Endothelial cell of umbilical vein (primary cell): ENCODE measurements at regions not wholly inside any gene's neighbourhood (a gene's known extent, or its start where the extent isn't known, plus 50 kb on each side); places are given as distances from the start of the nearest gene placed in this dataset.

Experiments used
- BruUV-seq: library from RNA; stranded (reverse); fragments of 400-500 nt; replicated peaks from 2 replicates; lab custom pipeline; 2021; lab: Mats Ljungman, UMichigan
- CTCF ChIA-PET: fragments of 300-600, 350-600 bp; sonication (Branson Sonifier 250); formaldehyde crosslinking; loops from one replicate; lab custom pipeline; 2021; ENCODE audit warnings: antibody characterized with exemption, inconsistent platforms; lab: Charles Lee
- POLR2A ChIA-PET: fragments of 300-600, 350-600 bp; sonication (Branson Sonifier 250); formaldehyde crosslinking; loops from one replicate; lab custom pipeline; 2021; ENCODE audit warnings: antibody characterized with exemption, inconsistent platforms; lab: Charles Lee
- DNase-seq: peaks from one replicate; pipeline ENCODE4 v3.0.0-alpha.2; 2011; ENCODE audit warnings: low read depth, low spot score
- FAIRE-seq: peaks from 2 replicates; lab custom pipeline; 2011; peaks lifted over from hg19 to GRCh38; lab: Jason Lieb, UNC
- H2AFZ ChIP-seq: 2 replicates; pipeline ENCODE4 v1.6.0; 2012; ENCODE audit warnings: low read depth, low read length, control low read depth, inconsistent platforms
- H3K27ac ChIP-seq: 2 replicates; pipeline ENCODE4 v1.5.1; 2011; ENCODE audit warnings: low read depth, mild to moderate bottlenecking, control low read depth, low read length, moderate library complexity; ENCODE audit not compliant: insufficient read depth
- H3K27me3 ChIP-seq, 2 experiments: 2 replicates each; pipeline versions ENCODE4 v1.6.0 to v1.6.1; 2011; ENCODE audit warnings: low read length in 2 of 2, mixed read lengths in 1 of 2; ENCODE audit not compliant: control insufficient read depth in 2 of 2, insufficient read depth in 2 of 2
- H3K36me3 ChIP-seq, 2 experiments: 2 replicates in 1 of 2; 3 replicates in 1 of 2; pipeline ENCODE4 v1.5.1; 2011; ENCODE audit warnings: low read length in 2 of 2, mild to moderate bottlenecking in 1 of 2, moderate library complexity in 1 of 2; ENCODE audit not compliant: control insufficient read depth in 2 of 2, insufficient read depth in 2 of 2; ENCODE audit errors: extremely low read depth in 1 of 2
- H3K4me1 ChIP-seq: 3 replicates; pipeline ENCODE4 v1.5.1; 2011; ENCODE audit warnings: mild to moderate bottlenecking, low read length; ENCODE audit not compliant: control insufficient read depth, insufficient read depth; ENCODE audit errors: extremely low read depth
- H3K4me2 ChIP-seq: 2 replicates; pipeline ENCODE4 v1.6.1; 2011; ENCODE audit warnings: low read length, control low read depth, mixed read lengths; ENCODE audit not compliant: insufficient read depth
- H3K4me3 ChIP-seq, 3 experiments: fragments of 200-600 bp in 1 of 3; sonication (generic), shearing (Covaris generic) in 1 of 3; replicated peaks in 1 of 3; 2 replicates each; pipeline ENCODE4 v1.5.1; 2011 to 2016; ENCODE audit warnings: control low read depth in 3 of 3, low read length in 3 of 3, mild to moderate bottlenecking in 2 of 3, inconsistent platforms in 1 of 3, low read depth in 1 of 3, moderate library complexity in 1 of 3; ENCODE audit not compliant: insufficient read depth in 1 of 3
- H3K79me2 ChIP-seq: 2 replicates; pipeline ENCODE4 v1.6.0; 2012; ENCODE audit warnings: low read length, inconsistent platforms; ENCODE audit not compliant: control insufficient read depth, insufficient read depth
- H3K9ac ChIP-seq: replicated peaks from 2 replicates; pipeline ENCODE3; 2011; ENCODE audit warnings: low read length, control low read depth; ENCODE audit not compliant: insufficient read depth; ENCODE audit errors: extremely low read depth
- H3K9me1 ChIP-seq: replicated peaks from 3 replicates; pipeline ENCODE4 v1.6.0; 2011; ENCODE audit warnings: mild to moderate bottlenecking, low read length; ENCODE audit not compliant: control insufficient read depth, insufficient read depth; ENCODE audit errors: extremely low read depth
- H3K9me3 ChIP-seq: replicated peaks from 2 replicates; pipeline ENCODE4 v1.5.1; 2012; ENCODE audit warnings: low read length, inconsistent platforms; ENCODE audit not compliant: control insufficient read depth, insufficient read depth
- H4K20me1 ChIP-seq: replicated peaks from 2 replicates; pipeline ENCODE3; 2011; ENCODE audit warnings: mild to moderate bottlenecking, low read length; ENCODE audit not compliant: control insufficient read depth, insufficient read depth; ENCODE audit errors: extremely low read depth
- EZH2 ChIP-seq: IDR thresholded peaks from 2 replicates; pipeline ENCODE4 v1.6.1; 2012; ENCODE audit warnings: borderline replicate concordance, low read depth, mild to moderate bottlenecking, moderate library complexity, low read length, inconsistent platforms; ENCODE audit not compliant: severe bottlenecking
- FOS ChIP-seq: IDR thresholded peaks from 2 replicates; pipeline ENCODE4 v1.6.1; 2011; ENCODE audit warnings: mild to moderate bottlenecking, low read length, moderate library complexity, borderline replicate concordance; ENCODE audit not compliant: insufficient read depth
- GATA2 ChIP-seq: IDR thresholded peaks from 2 replicates; pipeline ENCODE4 v1.7.0; 2011; ENCODE audit warnings: low read depth, mild to moderate bottlenecking, moderate library complexity, mixed read lengths, low read length; ENCODE audit not compliant: insufficient read length, insufficient read depth
- JUN ChIP-seq: IDR thresholded peaks from 2 replicates; pipeline ENCODE4 v1.6.1; 2011; ENCODE audit warnings: borderline replicate concordance, low read depth; ENCODE audit not compliant: insufficient read length, insufficient read depth
- MYC ChIP-seq: IDR thresholded peaks from one replicate; pipeline ENCODE4 v1.6.1; 2011; ENCODE audit warnings: mild to moderate bottlenecking, low read depth, low read length
- POLR2A ChIP-seq: IDR thresholded peaks from 2 replicates; pipeline ENCODE4 v1.6.1; 2012; ENCODE audit warnings: low read depth, mild to moderate bottlenecking, control low read depth, low read length
- POLR2AphosphoS5 ChIP-seq: IDR thresholded peaks from 2 replicates; pipeline ENCODE4 v1.6.1; 2012; ENCODE audit warnings: low read depth, mild to moderate bottlenecking, control low read depth, low read length, moderate library complexity; ENCODE audit not compliant: insufficient read depth
- dilution Hi-C: fragments of 300-500 bp; cut with MboI; formaldehyde crosslinking; loops from one replicate; pipeline ENCODE4 v1.15.0; 2019; ENCODE audit warnings: low sequenced_read_pairs; ENCODE audit not compliant: extremely low pct_ligation_motif_present
- intact Hi-C: fragments of 100-400 bp; cut with micrococcal nuclease; formaldehyde crosslinking; loops from one replicate; pipeline ENCODE4 v1.10.0; 2022
- TF ChIP-seq, protein P1 (sequence below), 2 donors: IDR thresholded peaks; 1 replicate in 1 of 2; 2 replicates in 1 of 2; pipeline ENCODE4 v1.5.1; 2011; ENCODE audit warnings: low read length in 2 of 2, mild to moderate bottlenecking in 2 of 2, moderate library complexity in 2 of 2, control low read depth in 1 of 2, inconsistent platforms in 1 of 2, low read depth in 1 of 2; ENCODE audit not compliant: insufficient read depth in 1 of 2; ENCODE audit errors: extremely low read depth in 1 of 2
- TF ChIP-seq, protein P2 (sequence below): IDR thresholded peaks from 2 replicates; pipeline ENCODE4 v1.6.1; 2011; ENCODE audit not compliant: insufficient read depth, insufficient read length

GRCh38 chr6:145132709-145133108 is 602.6 kb downstream of the EPM2A start:
- POLR2A ChIA-PET: no interaction called here
- no TSS peak for BruUV-seq
- H3K27me3 ChIP-seq: no peaks in the 10 kb centered on the region
- intact Hi-C loops: loop anchor here (10.0 kb wide), 1 partner anchor 548 kb away; no protein-coding TSS in a partner anchor
- DNase-seq (no peak), FAIRE-seq (no peak)
- no peak overlapping the region for H3K9ac ChIP-seq
- no peaks in the 10 kb centered on the region for H4K20me1 ChIP-seq
- dilution Hi-C loops: no loop called here
- no peak for TF ChIP-seq POLR2AphosphoS5
- TF ChIP-seq JUN: no peak
- TF ChIP-seq EZH2: no peak
- no peak for TF ChIP-seq GATA2
- no peak for TF ChIP-seq POLR2A
- TF ChIP-seq MYC: no peak
- TF ChIP-seq, protein P1, sequence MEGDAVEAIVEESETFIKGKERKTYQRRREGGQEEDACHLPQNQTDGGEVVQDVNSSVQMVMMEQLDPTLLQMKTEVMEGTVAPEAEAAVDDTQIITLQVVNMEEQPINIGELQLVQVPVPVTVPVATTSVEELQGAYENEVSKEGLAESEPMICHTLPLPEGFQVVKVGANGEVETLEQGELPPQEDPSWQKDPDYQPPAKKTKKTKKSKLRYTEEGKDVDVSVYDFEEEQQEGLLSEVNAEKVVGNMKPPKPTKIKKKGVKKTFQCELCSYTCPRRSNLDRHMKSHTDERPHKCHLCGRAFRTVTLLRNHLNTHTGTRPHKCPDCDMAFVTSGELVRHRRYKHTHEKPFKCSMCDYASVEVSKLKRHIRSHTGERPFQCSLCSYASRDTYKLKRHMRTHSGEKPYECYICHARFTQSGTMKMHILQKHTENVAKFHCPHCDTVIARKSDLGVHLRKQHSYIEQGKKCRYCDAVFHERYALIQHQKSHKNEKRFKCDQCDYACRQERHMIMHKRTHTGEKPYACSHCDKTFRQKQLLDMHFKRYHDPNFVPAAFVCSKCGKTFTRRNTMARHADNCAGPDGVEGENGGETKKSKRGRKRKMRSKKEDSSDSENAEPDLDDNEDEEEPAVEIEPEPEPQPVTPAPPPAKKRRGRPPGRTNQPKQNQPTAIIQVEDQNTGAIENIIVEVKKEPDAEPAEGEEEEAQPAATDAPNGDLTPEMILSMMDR (IDR thresholded peaks at IDR 0.05; ENCODE audit: extremely low read depth in 1 of 2, insufficient read depth in 1 of 2, low read depth in 1 of 2, low read length in 2 of 2): no peak
- TF ChIP-seq, protein P2, sequence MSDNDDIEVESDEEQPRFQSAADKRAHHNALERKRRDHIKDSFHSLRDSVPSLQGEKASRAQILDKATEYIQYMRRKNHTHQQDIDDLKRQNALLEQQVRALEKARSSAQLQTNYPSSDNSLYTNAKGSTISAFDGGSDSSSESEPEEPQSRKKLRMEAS: no peak
- TF ChIP-seq FOS: no peak
- H3K4me3 ChIP-seq: no peak overlapping the region
- H3K9me1 ChIP-seq: no peaks in the 10 kb centered on the region
- no peak overlapping the region for H3K27ac ChIP-seq
- no peaks in the 10 kb centered on the region for H3K36me3 ChIP-seq
- no peaks in the 10 kb centered on the region for H3K9me3 ChIP-seq
- CTCF ChIA-PET: no interaction called here
- no peaks in the 10 kb centered on the region for H3K79me2 ChIP-seq
- H3K4me1 ChIP-seq: no peaks in the 10 kb centered on the region
- H2AFZ ChIP-seq: no peak overlapping the region
- H3K4me2 ChIP-seq: no peak overlapping the region
